Psoas muscle (tissue), 7 donors: ENCODE measurements at regions not wholly inside any gene's neighbourhood (a gene's known extent, or its start where the extent isn't known, plus 50 kb on each side); places are given as distances from the start of the nearest gene placed in this dataset.
"Not testable (repeated sequence)": the region's sequence is repeated elsewhere in the genome, so short reads cannot be mapped to it uniquely, and the experiment has no call there.

Experiments used
- ATAC-seq, 4 donors: fragments of 200-7000 bp; cut with Tn5 transposase; one replicate each; pipeline ENCODE4 v1.9.1; 2020; ENCODE audit warnings: moderate library complexity in 3 of 4, mild to moderate bottlenecking in 2 of 4
- DNase-seq, 2 donors: peaks; one replicate each; pipeline ENCODE4 v3.0.0-alpha.2; 2020
- H3K27ac ChIP-seq: fragments of 200-600 bp; one replicate; pipeline ENCODE4 v1.8.0; 2022
- H3K27me3 ChIP-seq, 3 donors: fragments of 200-600 bp in 1 of 3; one replicate each; pipeline versions ENCODE4 v1.6.1 to v1.8.0; 2013 to 2022; ENCODE audit warnings: low read length in 2 of 3, mild to moderate bottlenecking in 2 of 3, moderate library complexity in 1 of 3; ENCODE audit not compliant: insufficient read depth in 3 of 3
- H3K36me3 ChIP-seq, 2 donors: fragments of 200-600 bp in 1 of 2; one replicate each; pipeline versions ENCODE4 v1.6.1 to v1.8.0; 2013 to 2022; ENCODE audit warnings: low read depth in 1 of 2, mild to moderate bottlenecking in 1 of 2, moderate library complexity in 1 of 2; ENCODE audit not compliant: insufficient read depth in 1 of 2
- H3K4me1 ChIP-seq: fragments of 200-600 bp; one replicate; pipeline ENCODE4 v1.8.0; 2022
- H3K4me3 ChIP-seq: fragments of 200-600 bp; one replicate; pipeline ENCODE4 v1.8.0; 2022; ENCODE audit warnings: mild to moderate bottlenecking
- H3K9me3 ChIP-seq: fragments of 200-600 bp; one replicate; pipeline ENCODE4 v1.8.0; 2022
- CTCF ChIP-seq: fragments of 200-600 bp; IDR thresholded peaks from one replicate; pipeline ENCODE4 v1.8.0; 2022; ENCODE audit warnings: antibody characterized with exemption
- WGBS, 3 donors: extraction: QIAGEN DNeasy Blood & Tissue Kit; methylation state at CpG; one replicate each; pipeline versions ENCODE4 v1.1.6 to v1.1.7; 2013; 5-methylcytosine and 5-hydroxymethylcytosine counted together
- intact Hi-C, 2 donors: fragments of 100-400 bp; cut with DNase I; formaldehyde crosslinking; loops; one replicate each; pipeline versions ENCODE4 v1.11.0 to v1.14.2; 2022
- donor health status: healthy with polysubstance abuse.
- donor health status: DM: no; HTN: no; CAD: no; lungs with moderate emphysema.
- donor health status: Bipolar disorder and iron deficiency.
- donor health status: healthy.
- donor health status: DM: yes; HTN: yes; CAD: no.
- donor health status: DM: no; HTN: no; CAD: no.
- donor health status: DM: yes; HTN: yes; CAD: no.

GRCh38 chr15:96638793-96639192 lies 308.3 kb downstream of the NR2F2 start:
- WGBS, 3 donors: 58 to 84% (median 60%) methylated on average over 1 of the region's 1 CpG
- Histone ChIP-seq H3K36me3 (no peaks in the 10 kb centered on the region), H3K4me3 (no peak overlapping the region), H3K9me3 (no peaks in the 10 kb centered on the region), H3K27ac (no peak overlapping the region), H3K27me3 (peaks cover 0 to 2% (median 2%) of the 10 kb centered on the region in 3 donors), H3K4me1 (no peaks in the 10 kb centered on the region)
- no peak for TF ChIP-seq CTCF
- ATAC-seq (no peak), DNase-seq (no peak)
- intact Hi-C loops: no loop called here

- Histone ChIP-seq H3K27me3 (no peaks in the 10 kb centered on the region), H3K9me3 (no peaks in the 10 kb centered on the region), H3K4me3 (no peak overlapping the region), H3K36me3 (no peaks in the 10 kb centered on the region), H3K27ac (no peak overlapping the region), H3K4me1 (no peaks in the 10 kb centered on the region)
- no peak for ATAC-seq
- DNase-seq: no peak
- no peak for TF ChIP-seq CTCF
- intact Hi-C loops: no loop called here
- WGBS, 3 donors: 88 to 93% (median 88%) methylated on average over 9 of the region's 9 CpGs
These were observed 315.3 kb downstream of the NR2F2 start for GRCh38 chr15:96645796-96646195.

GRCh38 chr15:96648866-96649265 lies 318.4 kb downstream of the NR2F2 start:
- no peaks in the 10 kb centered on the region for H3K27me3 ChIP-seq
- H3K9me3 ChIP-seq: no peaks in the 10 kb centered on the region
- H3K36me3 ChIP-seq: no peaks in the 10 kb centered on the region
- H3K4me1 ChIP-seq: no peaks in the 10 kb centered on the region
- intact Hi-C loops: no loop called here
- 33 to 49% (median 36%) methylated on average over 9 of the region's 9 CpGs for WGBS, 3 donors
- no peak overlapping the region for H3K4me3 ChIP-seq
- ATAC-seq (no peak), DNase-seq (no peak)
- H3K27ac ChIP-seq: no peak overlapping the region
- no peak for TF ChIP-seq CTCF

GRCh38 chr15:96657096-96657495 lies 326.6 kb downstream of the NR2F2 start:
- 28 to 38% (median 34%) methylated on average over 1 of the region's 1 CpG for WGBS, 3 donors
- H3K36me3 ChIP-seq: no peaks in the 10 kb centered on the region
- ATAC-seq (no peak), DNase-seq (no peak)
- no peaks in the 10 kb centered on the region for H3K9me3 ChIP-seq
- no peaks in the 10 kb centered on the region for H3K27me3 ChIP-seq
- no peaks in the 10 kb centered on the region for H3K4me1 ChIP-seq
- no peak overlapping the region for H3K27ac ChIP-seq
- H3K4me3 ChIP-seq: no peak overlapping the region
- intact Hi-C loops: no loop called here
- no peak for TF ChIP-seq CTCF

GRCh38 chr15:96666979-96667378 lies 336.5 kb downstream of the NR2F2 start:
- ATAC-seq, DNase-seq, H3K27ac ChIP-seq, intact Hi-C loops, H3K36me3 ChIP-seq, H3K27me3 ChIP-seq, H3K4me3 ChIP-seq, H3K4me1 ChIP-seq, H3K9me3 ChIP-seq: not testable (repeated sequence)
- WGBS, 3 donors: 79 to 86% (median 81%) methylated on average over 3 of the region's 3 CpGs
